ENCODE measurements at regions not wholly inside any gene's neighbourhood (a gene's known extent, or its start where the extent isn't known, plus 50 kb on each side); places are given as distances from the start of the nearest gene placed in this dataset.
"Not testable (repeated sequence)": the region's sequence is repeated elsewhere in the genome, so short reads cannot be mapped to it uniquely, and the experiment has no call there.

DNA sequence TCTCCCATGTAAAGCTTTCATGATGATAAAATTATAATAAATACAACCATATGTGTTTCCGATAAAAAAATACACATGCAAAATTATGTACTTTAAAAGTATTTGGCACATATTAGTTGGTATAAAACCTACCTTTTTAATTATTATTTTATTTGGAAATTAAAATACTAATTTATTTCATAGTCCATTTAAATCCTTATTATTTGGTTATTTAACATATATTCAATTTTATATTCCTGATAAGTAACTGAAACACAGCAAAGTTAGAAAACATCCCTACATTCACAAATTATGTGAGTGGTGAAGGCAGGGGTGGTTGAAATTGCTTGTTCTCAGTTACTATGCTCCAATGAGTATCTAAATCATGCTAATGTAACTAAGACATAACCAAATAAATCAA, 920.5 kb downstream of the SLITRK1 start:
- DNase-seq: no peak
- intact Hi-C loops (cut with DNase I): no loop called here

DNA sequence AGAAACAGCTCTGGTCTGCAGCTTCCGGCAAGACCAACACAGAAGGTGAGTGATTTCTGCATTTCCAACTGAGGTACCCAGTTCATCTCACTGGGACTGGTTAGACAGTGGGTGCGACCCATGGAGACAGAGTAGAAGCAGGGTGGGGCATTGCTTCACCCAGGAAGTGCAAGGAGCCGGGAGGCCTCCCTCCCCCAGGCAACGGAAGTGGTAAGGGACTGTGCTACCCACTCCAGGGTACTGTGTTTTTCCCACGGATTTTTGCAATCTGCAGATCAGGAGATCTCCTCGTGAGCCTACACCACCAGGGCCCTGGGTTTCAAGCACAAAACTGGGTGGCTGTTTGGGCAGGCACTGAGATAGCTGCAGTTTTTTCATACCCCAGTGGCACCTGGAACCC, 929.9 kb downstream of the SLITRK1 start:
- DNase-seq; intact Hi-C loops (cut with DNase I): not testable (repeated sequence)

GRCh38 chr13:82947683-82948082, 934.6 kb downstream of the SLITRK1 start:
- no peak for DNase-seq
- intact Hi-C loops (cut with DNase I): no loop called here

GRCh38 chr13:82947191-82947621, 935.1 kb downstream of the SLITRK1 start:
- DNase-seq: no peak
- intact Hi-C loops (cut with DNase I): no loop called here

DNA sequence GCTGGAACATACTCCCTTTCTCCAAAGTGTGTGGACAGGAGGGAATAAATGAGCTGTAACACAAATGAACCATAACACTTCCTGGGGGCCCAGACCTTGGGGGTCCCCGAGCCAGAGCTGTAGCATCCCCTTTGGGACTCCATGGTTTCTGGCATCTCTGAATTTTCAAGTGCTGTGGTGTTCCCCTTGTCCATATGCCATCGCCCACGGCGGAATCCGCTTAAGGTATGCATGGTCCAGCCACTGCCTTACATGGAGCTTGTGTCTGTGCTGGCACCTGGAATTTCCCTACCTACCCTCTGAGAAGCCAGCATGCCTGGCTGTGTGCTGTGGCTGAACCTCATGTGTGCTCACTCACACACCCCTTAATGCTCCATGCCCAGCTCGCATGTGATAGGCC, 943.6 kb downstream of the SLITRK1 start:
- intact Hi-C loops (cut with DNase I): no loop called here
- no peak for DNase-seq

DNA sequence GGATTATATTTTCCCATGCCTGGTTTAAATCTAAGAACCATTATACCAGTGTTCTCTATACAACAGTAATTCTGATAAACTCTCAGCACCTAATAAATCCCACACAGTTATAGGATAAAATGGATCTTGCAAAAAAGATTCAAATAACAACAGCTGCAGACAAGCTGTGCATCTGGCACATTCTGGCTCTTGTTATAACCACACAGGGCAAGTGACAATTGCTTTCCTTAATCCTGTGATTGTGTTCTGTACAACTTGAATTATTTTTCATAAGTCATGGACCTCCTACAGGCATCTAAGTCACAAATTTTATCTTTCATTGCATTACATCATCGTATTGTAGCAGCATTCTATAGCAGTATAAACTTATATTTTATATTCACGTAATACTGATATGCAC, 948.3 kb downstream of the SLITRK1 start:
- no peak for DNase-seq
- intact Hi-C loops (cut with DNase I): no loop called here

- no peak for DNase-seq
- intact Hi-C loops (cut with DNase I): no loop called here
These were observed 957.2 kb downstream of the SLITRK1 start for GRCh38 chr13:82925114-82925513.

DNA sequence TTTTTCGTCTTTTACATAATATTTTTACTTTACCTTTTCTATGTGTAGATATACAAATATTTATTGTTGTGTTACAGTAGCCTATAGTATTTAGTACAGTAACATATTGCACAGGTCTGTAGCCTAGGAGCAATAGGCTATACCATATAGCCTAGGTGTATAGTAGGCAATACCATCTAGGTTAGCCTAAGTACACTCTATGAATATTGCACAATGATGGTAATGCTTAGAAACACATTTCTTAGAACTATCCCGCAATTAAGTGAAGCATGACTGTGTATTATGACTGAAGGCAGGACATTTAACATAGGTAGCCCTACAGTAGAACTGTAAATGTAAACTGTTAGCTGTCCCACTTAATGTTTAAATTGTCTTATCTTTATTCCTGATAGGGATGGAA, 964.3 kb downstream of the SLITRK1 start:
- no peak for DNase-seq
- intact Hi-C loops (cut with DNase I): no loop called here

GRCh38 chr13:82912564-82912963, 969.7 kb downstream of the SLITRK1 start:
- intact Hi-C loops (cut with DNase I): no loop called here
- no peak for DNase-seq

DNA sequence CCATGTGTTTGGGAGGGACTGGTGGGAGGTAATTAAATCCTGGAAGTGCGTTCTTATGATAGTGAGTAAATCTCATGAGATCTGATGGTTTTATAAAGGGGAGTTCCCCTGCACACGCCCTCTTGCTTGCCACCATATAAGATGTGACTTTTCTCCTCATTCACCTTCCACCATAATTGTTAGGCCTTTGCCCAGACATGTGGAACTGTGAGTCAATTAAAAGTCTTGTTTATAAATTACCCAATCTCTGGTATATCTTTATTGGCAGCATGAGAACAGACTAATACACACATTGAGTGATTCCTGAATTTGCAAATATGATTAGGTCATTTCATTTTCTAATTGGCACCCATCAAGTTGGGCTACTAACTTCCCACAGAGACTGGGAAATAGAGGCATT, 977.2 kb downstream of the SLITRK1 start:
- intact Hi-C loops (cut with DNase I): no loop called here

DNA sequence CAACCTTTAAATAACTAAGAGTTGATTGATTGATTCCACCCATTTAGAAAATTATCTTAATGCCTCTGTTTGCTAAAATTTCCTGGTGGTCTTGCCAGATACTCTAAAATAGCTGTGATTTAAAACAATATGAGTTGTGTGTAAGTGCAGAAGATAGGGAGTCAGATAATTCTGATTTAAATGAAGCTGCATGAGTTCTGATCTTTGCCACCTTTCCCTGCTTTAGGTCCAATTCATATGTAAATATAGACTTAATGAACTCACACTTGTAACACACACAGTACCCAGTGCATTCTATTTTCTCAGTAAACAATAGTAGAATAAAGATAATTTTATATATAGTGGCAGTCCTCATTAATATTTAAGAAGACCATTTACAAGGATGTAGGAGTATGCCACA, 981.8 kb downstream of the SLITRK1 start:
- intact Hi-C loops (cut with DNase I): no loop called here
- no peak for DNase-seq

More for the DNA sequence above, 977.2 kb downstream of the SLITRK1 start:
- DNase-seq: no peak

DNA sequence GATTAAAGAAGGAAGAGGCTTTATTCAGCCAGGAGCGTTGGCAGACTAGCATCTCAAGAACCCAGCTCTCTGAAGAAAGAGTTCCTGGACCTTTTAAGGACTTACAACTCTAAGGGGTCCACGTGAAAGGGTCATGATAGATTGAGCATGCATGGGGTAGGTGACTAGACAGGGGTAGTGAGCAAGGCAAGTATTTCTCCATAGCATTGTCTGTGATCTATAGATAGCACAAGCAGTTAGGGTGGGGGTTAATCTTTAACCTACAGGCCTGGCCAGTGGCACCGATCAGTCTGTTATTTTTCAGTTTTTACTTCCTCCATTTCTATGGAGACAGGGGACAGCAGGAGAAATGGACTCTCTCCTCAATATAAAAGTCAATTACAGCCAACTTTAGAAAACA, 983.7 kb downstream of the SLITRK1 start:
- intact Hi-C loops (cut with DNase I): no loop called here
- no peak for DNase-seq

- no peak for DNase-seq
- intact Hi-C loops (cut with DNase I): no loop called here
These were observed 1002.4 kb downstream of the SLITRK1 start for GRCh38 chr13:82879921-82880320.

GRCh38 chr13:82878536-82878935, 1003.7 kb downstream of the SLITRK1 start:
- DNase-seq: no peak
- intact Hi-C loops (cut with DNase I): no loop called here

DNA sequence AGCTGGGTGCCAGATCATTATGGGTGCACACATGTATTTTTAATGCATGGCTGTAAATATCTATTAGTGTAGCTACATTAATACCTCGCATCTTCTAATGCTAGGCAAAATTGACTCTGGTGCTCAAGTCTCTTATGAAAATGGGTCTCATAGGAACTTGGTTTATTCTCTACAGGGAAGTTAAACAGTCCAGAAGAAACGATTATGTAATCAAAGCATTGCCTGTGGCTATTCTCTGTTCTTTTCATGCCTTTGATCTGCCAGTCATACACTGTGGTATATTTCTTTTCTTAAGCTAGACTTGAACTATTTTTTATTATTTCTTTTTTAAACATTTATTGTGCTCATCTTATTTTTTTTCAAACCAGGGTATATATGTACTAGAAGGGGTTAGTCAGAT, 1015.0 kb downstream of the SLITRK1 start:
- intact Hi-C loops (cut with DNase I): no loop called here

DNA sequence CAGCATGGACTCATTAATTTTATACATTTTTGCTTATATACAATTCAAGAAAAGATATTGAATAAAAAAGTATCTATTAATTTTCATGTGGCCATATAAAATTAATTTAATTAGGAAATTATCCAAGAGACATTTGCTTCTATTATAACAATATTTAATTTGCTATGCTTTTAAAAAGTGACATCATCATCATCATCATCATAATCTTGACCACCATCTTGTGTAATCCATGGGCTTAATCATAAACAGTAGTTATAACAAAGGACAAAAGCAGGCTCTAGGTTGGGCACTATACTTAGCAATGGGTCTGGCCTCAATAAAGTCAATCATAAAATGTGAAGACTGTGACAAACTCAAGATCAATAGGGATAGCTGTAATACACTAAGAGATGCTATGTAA, 1031.6 kb downstream of the SLITRK1 start:
- DNase-seq: no peak
- intact Hi-C loops (cut with DNase I): no loop called here

More for the DNA sequence above, 1015.0 kb downstream of the SLITRK1 start:
- DNase-seq: no peak

- intact Hi-C loops (cut with DNase I): no loop called here
- DNase-seq: no peak
These were observed 1033.5 kb downstream of the SLITRK1 start for GRCh38 chr13:82848766-82849165.

- DNase-seq: no peak
- intact Hi-C loops (cut with DNase I): no loop called here
These were observed 1034.7 kb downstream of the SLITRK1 start for GRCh38 chr13:82847595-82847994.

DNA sequence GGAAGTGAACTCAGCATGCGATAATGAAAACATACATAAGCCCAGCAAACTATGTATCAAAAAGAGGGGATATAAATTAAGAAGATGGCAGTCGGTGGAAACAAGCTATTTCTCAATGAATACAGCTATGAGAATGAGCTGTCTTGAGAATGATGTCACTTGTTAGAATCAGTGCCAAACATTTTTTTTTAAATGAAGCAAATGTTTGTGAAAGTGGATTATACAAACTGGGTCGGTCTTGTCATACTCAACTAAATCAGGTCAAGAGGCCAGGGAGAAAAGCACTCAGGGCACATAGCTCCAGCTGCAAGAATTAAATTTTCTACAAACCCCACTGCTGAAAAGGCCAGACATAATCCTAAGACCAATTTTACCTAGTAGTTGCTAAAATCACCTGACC, 1048.4 kb downstream of the SLITRK1 start:
- intact Hi-C loops (cut with DNase I): no loop called here

GRCh38 chr13:82829040-82829439, 1053.2 kb downstream of the SLITRK1 start:
- intact Hi-C loops (cut with DNase I): no loop called here
- no peak for DNase-seq

More for the DNA sequence above, 1048.4 kb downstream of the SLITRK1 start:
- DNase-seq: no peak

- no peak for DNase-seq
- intact Hi-C loops (cut with DNase I): no loop called here
These were observed 1054.5 kb downstream of the SLITRK1 start for GRCh38 chr13:82827724-82828123.

- DNase-seq: no peak
- intact Hi-C loops (cut with DNase I): no loop called here
These were observed 1059.3 kb downstream of the SLITRK1 start for GRCh38 chr13:82822935-82823334.
